Spleen (tissue), 11 donors: ENCODE measurements at regions not wholly inside any gene's neighbourhood (a gene's known extent, or its start where the extent isn't known, plus 50 kb on each side); places are given as distances from the start of the nearest gene placed in this dataset.

Experiments used
- DNase-seq: peaks from one replicate; pipeline ENCODE4 v3.0.0-alpha.2; 2020
- H3K27ac ChIP-seq, 8 donors: fragments of 200-600 bp; sonication (generic) in 7 of 8; 1 replicate in 4 of 8; 2 replicates in 4 of 8; pipeline versions ENCODE4 v1.5.0 to v1.8.0; 2016 to 2021; ENCODE audit warnings: inconsistent platforms in 4 of 8, mild to moderate bottlenecking in 4 of 8, moderate library complexity in 1 of 8
- H3K27me3 ChIP-seq, 7 donors: fragments of 200-600 bp; sonication (generic) in 6 of 7; replicated peaks in 1 of 7; 1 replicate in 4 of 7; 2 replicates in 3 of 7; pipeline versions ENCODE4 v1.5.0 to v1.8.0; 2016 to 2021; ENCODE audit warnings: inconsistent platforms in 3 of 7, mild to moderate bottlenecking in 1 of 7
- H3K36me3 ChIP-seq, 6 donors: fragments of 200-600 bp; sonication (generic) in 5 of 6; 1 replicate in 4 of 6; 2 replicates in 2 of 6; pipeline versions ENCODE4 v1.5.0 to v1.8.0; 2016 to 2021; ENCODE audit warnings: inconsistent platforms in 2 of 6
- H3K4me1 ChIP-seq, 6 donors: fragments of 200-600 bp; sonication (generic) in 5 of 6; 1 replicate in 3 of 6; 2 replicates in 3 of 6; pipeline versions ENCODE4 v1.5.0 to v1.8.0; 2016 to 2021; ENCODE audit warnings: inconsistent platforms in 3 of 6
- H3K4me3 ChIP-seq, 8 donors: fragments of 200-600 bp; sonication (generic) in 7 of 8; 1 replicate in 4 of 8; 2 replicates in 4 of 8; pipeline versions ENCODE4 v1.5.0 to v1.8.0; 2016 to 2021; ENCODE audit warnings: inconsistent platforms in 4 of 8, mild to moderate bottlenecking in 4 of 8, moderate library complexity in 2 of 8
- H3K9me3 ChIP-seq, 8 donors: fragments of 200-600 bp; sonication (generic) in 7 of 8; 1 replicate in 4 of 8; 2 replicates in 4 of 8; pipeline versions ENCODE4 v1.5.0 to v1.8.0; 2016 to 2021; ENCODE audit warnings: inconsistent platforms in 4 of 8
- POLR2A ChIP-seq, 3 donors: fragments of 450-650 bp; IDR thresholded peaks; one replicate each; pipeline ENCODE4 v1.5.1; 2017; ENCODE audit warnings: antibody characterized with exemption in 3 of 3, mild to moderate bottlenecking in 1 of 3
- POLR2AphosphoS5 ChIP-seq, 3 donors: sonication (generic); formaldehyde crosslinking; IDR thresholded peaks; one replicate each; pipeline ENCODE4 v1.5.1; 2017; ENCODE audit warnings: antibody characterized with exemption in 3 of 3
- WGBS, 5 donors: extraction: QIAGEN DNeasy Blood & Tissue Kit in 3 of 5; methylation state at CpG; one replicate each; pipeline versions ENCODE4 v1.1.5 to v1.1.7; 2013 to 2018; 5-methylcytosine and 5-hydroxymethylcytosine counted together
- intact Hi-C: fragments of 100-400 bp; cut with DNase I; formaldehyde crosslinking; loops from one replicate; pipeline ENCODE4 v1.15.0; 2023; ENCODE audit warnings: low total_unique reads
- TF ChIP-seq, protein P1 (sequence below), 11 experiments: fragments of 200-600 bp in 7 of 11; fragments of 450-650 bp in 4 of 11; sonication (generic) in 4 of 11; IDR thresholded peaks in 8 of 11; conservative IDR thresholded peaks in 3 of 11; 1 replicate in 7 of 11; 2 replicates in 4 of 11; pipeline versions ENCODE4 v1.4.0 to v1.8.0; 2016 to 2021; ENCODE audit warnings: antibody characterized with exemption in 11 of 11, inconsistent platforms in 4 of 11, mild to moderate bottlenecking in 1 of 11
- donor health status: healthy with polysubstance abuse.
- donor health status: DM: no; HTN: no; CAD: no; lungs with moderate emphysema.
- donor health status: DM: no; HTN: no; CAD: no.
- donor health status: Bipolar disorder and iron deficiency.
- donor health status: healthy.
- donor health status: DM: no; HTN: no; CAD: no.
- donor health status: DM: yes; HTN: yes; CAD: no.

DNA sequence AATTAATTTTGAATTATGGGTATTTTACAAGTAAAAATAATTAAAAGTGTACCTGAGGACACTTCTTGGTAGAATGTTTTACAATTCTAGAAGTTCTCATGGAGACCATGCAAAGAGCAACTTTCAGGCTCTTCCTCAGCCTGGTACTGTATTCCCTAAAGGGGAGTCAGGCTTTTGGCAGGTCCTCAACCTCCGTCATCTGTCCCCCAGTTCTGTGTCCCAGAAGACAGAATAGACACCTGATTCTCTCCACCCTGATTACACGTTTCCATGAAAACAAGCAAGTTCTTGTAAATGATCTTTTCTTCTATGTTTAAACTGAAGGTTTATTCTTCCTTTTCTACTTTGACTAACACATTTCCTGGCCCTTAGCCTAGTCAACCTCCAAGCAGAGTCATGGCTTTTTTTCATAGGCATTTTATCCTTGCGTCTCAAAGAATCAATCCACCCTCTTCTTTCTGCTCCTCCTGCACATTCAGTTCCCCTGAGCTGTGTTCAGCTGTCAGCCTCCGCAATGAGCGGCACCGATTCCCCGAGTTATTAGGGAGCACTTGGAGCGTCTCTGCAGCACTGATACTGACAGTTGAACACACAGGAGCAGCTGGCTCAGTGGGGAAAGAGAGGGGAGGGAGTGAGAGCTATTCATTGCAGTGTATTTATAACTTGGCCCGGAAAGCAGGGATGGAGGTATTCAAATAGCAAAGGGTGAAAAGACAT lies 1082.4 kb upstream of the MAP3K7 start:
- no peaks in the 10 kb centered on the region for H3K4me1 ChIP-seq
- WGBS, 5 donors, result 79 to 90% (median 84%) methylated on average over 9 of the region's 9 CpGs
- no peaks in the 10 kb centered on the region for H3K27me3 ChIP-seq
- DNase-seq, result no peak
- H3K27ac ChIP-seq, result no peak overlapping the region
- no peak for TF ChIP-seq POLR2AphosphoS5 (IDR thresholded peaks at IDR 0.05)
- no peak for TF ChIP-seq POLR2A (IDR thresholded peaks at IDR 0.05)
- TF ChIP-seq, protein P1, sequence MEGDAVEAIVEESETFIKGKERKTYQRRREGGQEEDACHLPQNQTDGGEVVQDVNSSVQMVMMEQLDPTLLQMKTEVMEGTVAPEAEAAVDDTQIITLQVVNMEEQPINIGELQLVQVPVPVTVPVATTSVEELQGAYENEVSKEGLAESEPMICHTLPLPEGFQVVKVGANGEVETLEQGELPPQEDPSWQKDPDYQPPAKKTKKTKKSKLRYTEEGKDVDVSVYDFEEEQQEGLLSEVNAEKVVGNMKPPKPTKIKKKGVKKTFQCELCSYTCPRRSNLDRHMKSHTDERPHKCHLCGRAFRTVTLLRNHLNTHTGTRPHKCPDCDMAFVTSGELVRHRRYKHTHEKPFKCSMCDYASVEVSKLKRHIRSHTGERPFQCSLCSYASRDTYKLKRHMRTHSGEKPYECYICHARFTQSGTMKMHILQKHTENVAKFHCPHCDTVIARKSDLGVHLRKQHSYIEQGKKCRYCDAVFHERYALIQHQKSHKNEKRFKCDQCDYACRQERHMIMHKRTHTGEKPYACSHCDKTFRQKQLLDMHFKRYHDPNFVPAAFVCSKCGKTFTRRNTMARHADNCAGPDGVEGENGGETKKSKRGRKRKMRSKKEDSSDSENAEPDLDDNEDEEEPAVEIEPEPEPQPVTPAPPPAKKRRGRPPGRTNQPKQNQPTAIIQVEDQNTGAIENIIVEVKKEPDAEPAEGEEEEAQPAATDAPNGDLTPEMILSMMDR (IDR thresholded peaks at IDR 0.05 in 8 of 11, conservative IDR thresholded peaks at IDR 0.05 in 3 of 11), result no peak
- intact Hi-C loops, result no loop called here
- no peaks in the 10 kb centered on the region for H3K36me3 ChIP-seq
- peaks cover 0 to under 1% (median 0%) of the 10 kb centered on the region in 8 donors for H3K9me3 ChIP-seq
- no peak overlapping the region for H3K4me3 ChIP-seq

DNA sequence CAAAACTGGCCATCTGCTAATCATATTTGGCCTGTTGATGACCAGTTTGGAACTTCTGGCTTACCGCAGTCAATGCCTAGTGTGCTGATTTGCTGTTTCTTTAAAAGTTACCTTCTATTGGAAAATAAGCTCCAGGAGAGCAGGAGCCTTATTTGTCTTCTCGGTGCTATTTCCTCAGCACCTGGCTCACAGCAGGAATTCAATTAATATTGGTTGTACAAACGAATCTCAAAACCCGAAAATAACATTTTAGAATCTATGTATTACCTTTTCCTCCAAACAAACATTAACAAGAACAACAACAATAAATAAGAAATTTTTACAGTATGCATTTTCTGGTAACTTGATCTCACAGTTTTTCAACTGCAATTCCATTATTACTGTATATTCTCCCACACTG lies 1080.7 kb upstream of the MAP3K7 start:
- no peak for TF ChIP-seq POLR2AphosphoS5 (IDR thresholded peaks at IDR 0.05)
- TF ChIP-seq, protein P1 (IDR thresholded peaks at IDR 0.05 in 8 of 11, conservative IDR thresholded peaks at IDR 0.05 in 3 of 11), result no peak
- no peak for TF ChIP-seq POLR2A (IDR thresholded peaks at IDR 0.05)
- H3K4me3 ChIP-seq, result no peak overlapping the region
- no peaks in the 10 kb centered on the region for H3K27me3 ChIP-seq
- H3K9me3 ChIP-seq, result peaks cover 0 to 13% (median 0%) of the 10 kb centered on the region in 8 donors
- intact Hi-C loops, result no loop called here
- WGBS, 5 donors, result 80 to 91% (median 89%) methylated on average over 4 of the region's 4 CpGs
- H3K4me1 ChIP-seq, result no peaks in the 10 kb centered on the region
- no peak overlapping the region for H3K27ac ChIP-seq
- H3K36me3 ChIP-seq, result no peaks in the 10 kb centered on the region
- DNase-seq, result no peak

DNA sequence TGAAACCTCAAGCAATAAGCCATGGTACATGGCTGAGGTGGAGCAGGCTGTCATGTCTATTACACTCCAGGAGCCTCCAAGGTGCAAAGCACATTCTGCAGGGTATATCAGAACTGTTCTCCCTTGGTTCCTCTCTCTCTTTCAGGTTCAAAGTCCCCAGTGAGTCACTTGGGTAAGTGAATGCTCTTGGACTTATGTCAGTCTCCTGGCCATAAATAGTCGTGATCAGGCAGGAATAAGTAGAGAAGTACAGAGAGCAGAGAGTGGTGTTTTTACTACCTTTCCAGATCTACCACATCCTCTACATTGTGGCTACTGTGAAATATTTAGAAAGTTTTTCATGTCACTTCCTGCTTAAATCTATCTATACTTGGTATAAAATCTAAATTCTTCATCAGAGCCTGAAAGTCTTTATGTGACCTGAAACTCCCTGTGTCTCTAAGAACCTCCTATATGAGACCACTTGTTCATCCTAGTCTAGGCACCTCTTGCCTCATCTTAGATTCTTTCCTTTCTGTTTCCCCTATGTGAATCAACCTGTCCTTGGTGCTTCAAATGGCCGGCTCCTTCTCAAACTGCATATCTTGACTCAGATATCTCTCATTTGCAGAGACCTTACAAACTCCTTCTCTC lies 1077.6 kb upstream of the MAP3K7 start:
- TF ChIP-seq POLR2A (IDR thresholded peaks at IDR 0.05) (no peak), POLR2AphosphoS5 (IDR thresholded peaks at IDR 0.05) (no peak)
- TF ChIP-seq, protein P1 (IDR thresholded peaks at IDR 0.05 in 8 of 11, conservative IDR thresholded peaks at IDR 0.05 in 3 of 11), result no peak
- 76 to 88% (median 81%) methylated on average over 2 of the region's 2 CpGs for WGBS, 5 donors
- intact Hi-C loops, result no loop called here
- Histone ChIP-seq H3K4me3 (no peak overlapping the region), H3K4me1 (no peaks in the 10 kb centered on the region), H3K36me3 (no peaks in the 10 kb centered on the region), H3K27ac (no peak overlapping the region), H3K27me3 (no peaks in the 10 kb centered on the region), H3K9me3 (peaks cover 0 to 14% (median 0%) of the 10 kb centered on the region in 8 donors)
- no peak for DNase-seq

DNA sequence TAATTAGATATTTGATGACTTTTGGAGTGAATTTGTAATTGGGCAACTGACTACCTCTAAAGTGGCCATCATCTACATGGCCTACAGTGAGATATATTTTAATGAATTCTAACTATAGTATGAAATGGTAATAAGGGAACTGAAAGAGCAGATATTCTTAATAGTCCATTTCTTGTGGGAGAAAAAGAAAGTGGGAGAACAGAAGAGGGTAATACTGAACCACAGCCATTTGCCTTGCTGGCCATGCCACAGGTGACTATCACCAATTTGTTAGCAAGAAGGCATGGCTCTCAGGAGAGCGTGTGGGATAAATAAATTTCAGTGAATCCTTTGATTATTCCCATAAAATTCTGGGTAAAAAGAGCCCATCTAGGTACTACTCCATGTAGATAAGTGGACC lies 1074.0 kb upstream of the MAP3K7 start:
- intact Hi-C loops, result no loop called here
- no peak overlapping the region for H3K4me3 ChIP-seq
- H3K27ac ChIP-seq, result no peak overlapping the region
- WGBS, 5 donors, result 50 to 91% (median 77%) methylated on average over 1 of the region's 1 CpG
- DNase-seq, result no peak
- no peaks in the 10 kb centered on the region for H3K27me3 ChIP-seq
- H3K36me3 ChIP-seq, result no peaks in the 10 kb centered on the region
- H3K9me3 ChIP-seq, result peaks cover 0 to 16% (median 0%) of the 10 kb centered on the region in 8 donors
- H3K4me1 ChIP-seq, result no peaks in the 10 kb centered on the region
- TF ChIP-seq POLR2AphosphoS5 (IDR thresholded peaks at IDR 0.05), result no peak
- TF ChIP-seq POLR2A (IDR thresholded peaks at IDR 0.05), result no peak
- TF ChIP-seq, protein P1 (IDR thresholded peaks at IDR 0.05 in 8 of 11, conservative IDR thresholded peaks at IDR 0.05 in 3 of 11), result no peak
